Progenitor cell of endocrine pancreas (in vitro differentiated cells): ENCODE measurements at regions not wholly inside any gene's neighbourhood (a gene's known extent, or its start where the extent isn't known, plus 50 kb on each side); places are given as distances from the start of the nearest gene placed in this dataset.

Experiments
- DNase-seq: peaks from one replicate; pipeline ENCODE4 v3.0.0; 2021; ENCODE audit warnings: low spot score; ENCODE audit not compliant: unreplicated experiment
- H3K27ac Mint-ChIP-seq: 2 replicates; pipeline ENCODE4 v1.8.0; 2021; ENCODE audit warnings: mild to moderate bottlenecking, moderate library complexity, mixed read lengths
- H3K27me3 Mint-ChIP-seq: 2 replicates; pipeline ENCODE4 v1.8.0; 2021; ENCODE audit warnings: mixed read lengths
- H3K36me3 Mint-ChIP-seq: 2 replicates; pipeline ENCODE4 v1.8.0; 2022; ENCODE audit warnings: mixed read lengths; ENCODE audit not compliant: insufficient read depth
- H3K4me1 Mint-ChIP-seq: 2 replicates; pipeline ENCODE4 v1.8.0; 2021; ENCODE audit warnings: low read depth, mixed read lengths
- H3K4me3 Mint-ChIP-seq: 2 replicates; pipeline ENCODE4 v1.8.0; 2021; ENCODE audit warnings: low read depth, mild to moderate bottlenecking, moderate library complexity, mixed read lengths
- H3K9me3 Mint-ChIP-seq: 2 replicates; pipeline ENCODE4 v1.8.0; 2021; ENCODE audit warnings: low read depth, mixed read lengths
- TF ChIP-seq, protein P1 (sequence below): fragments of 200-600 bp; sonication (generic); IDR thresholded peaks from one replicate; pipeline ENCODE4 v1.5.0; 2021; ENCODE audit warnings: antibody characterized with exemption, mild to moderate bottlenecking; ENCODE audit not compliant: unreplicated experiment

DNA sequence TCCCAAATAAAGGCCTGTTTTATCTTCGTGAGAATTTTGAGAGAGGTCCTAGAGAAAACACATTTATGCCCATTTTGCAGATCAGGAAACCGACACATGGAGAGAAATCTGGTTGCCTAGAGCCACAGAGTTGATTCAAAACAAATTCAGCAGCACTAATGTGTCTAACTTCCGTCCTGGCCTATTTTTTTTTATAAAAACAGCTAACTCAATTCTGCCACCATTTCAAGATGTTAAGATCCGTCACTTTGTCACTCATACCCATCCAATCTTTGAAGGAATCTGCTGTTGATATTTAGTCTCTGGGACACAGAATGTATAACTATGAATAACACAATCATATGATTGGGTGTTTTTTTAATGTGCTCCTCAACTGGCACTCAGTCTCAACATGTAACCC lies 611.1 kb upstream of the ARID1B start:
- Mint-ChIP-seq H3K4me1 (peaks cover 2% of the 10 kb centered on the region), H3K27me3 (no peaks in the 10 kb centered on the region), H3K27ac (no peak overlapping the region), H3K4me3 (no peak overlapping the region), H3K9me3 (no peaks in the 10 kb centered on the region), H3K36me3 (no peaks in the 10 kb centered on the region)
- TF ChIP-seq, protein P1, sequence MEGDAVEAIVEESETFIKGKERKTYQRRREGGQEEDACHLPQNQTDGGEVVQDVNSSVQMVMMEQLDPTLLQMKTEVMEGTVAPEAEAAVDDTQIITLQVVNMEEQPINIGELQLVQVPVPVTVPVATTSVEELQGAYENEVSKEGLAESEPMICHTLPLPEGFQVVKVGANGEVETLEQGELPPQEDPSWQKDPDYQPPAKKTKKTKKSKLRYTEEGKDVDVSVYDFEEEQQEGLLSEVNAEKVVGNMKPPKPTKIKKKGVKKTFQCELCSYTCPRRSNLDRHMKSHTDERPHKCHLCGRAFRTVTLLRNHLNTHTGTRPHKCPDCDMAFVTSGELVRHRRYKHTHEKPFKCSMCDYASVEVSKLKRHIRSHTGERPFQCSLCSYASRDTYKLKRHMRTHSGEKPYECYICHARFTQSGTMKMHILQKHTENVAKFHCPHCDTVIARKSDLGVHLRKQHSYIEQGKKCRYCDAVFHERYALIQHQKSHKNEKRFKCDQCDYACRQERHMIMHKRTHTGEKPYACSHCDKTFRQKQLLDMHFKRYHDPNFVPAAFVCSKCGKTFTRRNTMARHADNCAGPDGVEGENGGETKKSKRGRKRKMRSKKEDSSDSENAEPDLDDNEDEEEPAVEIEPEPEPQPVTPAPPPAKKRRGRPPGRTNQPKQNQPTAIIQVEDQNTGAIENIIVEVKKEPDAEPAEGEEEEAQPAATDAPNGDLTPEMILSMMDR = no peak
- no peak for DNase-seq

DNA sequence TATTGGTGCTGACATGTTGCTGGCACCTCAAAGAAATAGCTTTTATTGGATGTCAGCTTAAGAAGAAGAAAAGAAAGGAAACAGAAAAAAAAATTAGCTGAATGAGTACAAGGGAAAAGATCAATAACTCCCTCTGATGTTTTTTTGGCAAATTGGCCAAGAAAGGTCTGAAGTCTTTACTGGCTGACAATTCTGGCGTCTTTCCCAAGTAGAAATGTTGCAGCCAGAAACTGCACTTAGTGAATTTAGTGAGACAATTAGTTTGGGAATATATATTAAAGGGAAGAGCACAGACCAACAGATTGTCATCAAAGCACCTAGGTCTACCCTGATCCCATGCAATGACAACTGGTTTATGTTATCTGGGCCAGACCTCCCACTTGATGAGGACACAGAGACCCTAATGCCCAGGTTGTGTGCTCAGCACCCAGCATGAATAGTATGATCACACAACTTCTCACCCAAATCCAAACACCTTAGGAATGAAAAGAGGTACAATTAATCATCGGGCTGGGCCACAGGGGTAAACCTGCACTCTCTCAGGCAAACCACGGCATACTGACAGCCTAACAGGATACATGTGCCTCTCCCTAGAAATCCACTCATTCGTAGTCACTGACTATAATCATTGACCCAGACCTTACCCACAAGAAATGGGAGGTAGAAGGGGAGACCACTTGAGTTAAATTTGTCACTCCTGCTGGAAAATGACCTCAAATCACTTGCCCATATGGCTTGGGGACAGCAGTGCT lies 612.3 kb upstream of the ARID1B start:
- DNase-seq = no peak
- H3K27me3 Mint-ChIP-seq = no peaks in the 10 kb centered on the region
- no peak overlapping the region for H3K27ac Mint-ChIP-seq
- H3K4me1 Mint-ChIP-seq = peaks cover 2% of the 10 kb centered on the region
- no peaks in the 10 kb centered on the region for H3K9me3 Mint-ChIP-seq
- TF ChIP-seq, protein P1 = no peak
- H3K4me3 Mint-ChIP-seq = no peak overlapping the region
- no peaks in the 10 kb centered on the region for H3K36me3 Mint-ChIP-seq

DNA sequence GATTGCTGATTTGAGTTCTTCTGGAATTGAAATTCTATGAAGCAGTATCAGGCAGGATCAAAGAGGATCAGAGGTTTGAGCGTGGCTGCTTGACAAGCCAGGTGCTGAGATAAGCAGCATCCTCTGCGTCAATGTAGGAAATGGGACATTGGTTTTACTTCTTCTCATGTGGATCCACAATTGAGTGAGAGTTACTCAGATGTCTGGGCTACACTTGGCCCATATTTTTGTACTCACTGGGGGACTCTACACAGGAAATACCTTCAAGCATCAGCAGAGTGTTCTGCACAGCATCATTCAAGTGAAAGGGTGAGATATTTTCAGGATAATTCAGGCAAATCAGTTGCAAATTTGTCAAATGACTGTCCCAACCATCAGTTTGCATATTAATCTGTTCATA lies 613.9 kb upstream of the ARID1B start:
- TF ChIP-seq, protein P1 = no peak
- H3K4me3 Mint-ChIP-seq = no peak overlapping the region
- no peaks in the 10 kb centered on the region for H3K9me3 Mint-ChIP-seq
- peaks cover 2% of the 10 kb centered on the region for H3K4me1 Mint-ChIP-seq
- no peaks in the 10 kb centered on the region for H3K36me3 Mint-ChIP-seq
- no peaks in the 10 kb centered on the region for H3K27me3 Mint-ChIP-seq
- no peak for DNase-seq
- H3K27ac Mint-ChIP-seq = no peak overlapping the region

DNA sequence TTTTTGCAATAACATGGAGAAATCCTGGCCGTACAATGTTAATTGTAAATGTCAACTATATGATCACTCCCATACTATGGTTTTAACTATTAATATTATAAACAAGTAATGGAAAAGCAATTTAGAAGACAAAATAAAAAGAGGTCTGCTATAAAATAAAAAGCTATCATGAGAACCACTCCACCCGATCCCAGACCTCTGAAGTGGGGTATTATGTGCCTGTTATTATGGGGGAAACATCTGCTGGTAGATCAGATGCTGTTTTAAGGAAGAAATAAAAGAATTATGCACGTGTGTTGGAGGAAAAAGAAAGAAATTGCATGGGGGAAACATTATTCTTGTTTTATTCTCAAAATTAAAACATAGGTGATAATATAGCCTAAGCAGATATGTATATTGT lies 615.7 kb upstream of the ARID1B start:
- Mint-ChIP-seq H3K9me3 (no peaks in the 10 kb centered on the region), H3K36me3 (no peaks in the 10 kb centered on the region), H3K27me3 (no peaks in the 10 kb centered on the region), H3K4me1 (peaks cover 2% of the 10 kb centered on the region), H3K27ac (no peak overlapping the region), H3K4me3 (no peak overlapping the region)
- no peak for DNase-seq
- TF ChIP-seq, protein P1 = no peak

DNA sequence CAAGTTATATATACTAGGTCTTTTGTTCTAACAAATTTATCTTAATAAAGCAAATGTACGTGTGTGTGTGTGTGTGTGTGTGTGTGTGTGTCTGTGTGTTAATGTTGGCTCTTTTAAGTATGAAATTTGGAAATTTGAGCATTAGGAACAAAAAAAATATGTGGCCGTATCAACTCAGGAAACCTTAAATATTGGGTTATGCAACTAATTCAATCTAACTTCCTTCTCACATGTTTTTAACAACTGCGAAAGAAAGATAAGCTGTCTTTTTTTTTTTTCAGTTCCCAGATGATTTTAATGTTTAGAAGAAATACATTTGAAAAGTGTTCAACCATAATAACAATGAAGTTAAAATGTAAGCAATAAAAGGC lies 616.4 kb upstream of the ARID1B start:
- DNase-seq = no peak
- no peaks in the 10 kb centered on the region for H3K36me3 Mint-ChIP-seq
- no peak overlapping the region for H3K27ac Mint-ChIP-seq
- H3K9me3 Mint-ChIP-seq = no peaks in the 10 kb centered on the region
- H3K4me3 Mint-ChIP-seq = no peak overlapping the region
- TF ChIP-seq, protein P1 = no peak
- H3K27me3 Mint-ChIP-seq = no peaks in the 10 kb centered on the region
- peaks cover 2% of the 10 kb centered on the region for H3K4me1 Mint-ChIP-seq
